ENCODE measurements at regions not wholly inside any gene's neighbourhood (a gene's known extent, or its start where the extent isn't known, plus 50 kb on each side); places are given as distances from the start of the nearest gene placed in this dataset.
"Not testable (repeated sequence)": the region's sequence is repeated elsewhere in the genome, so short reads cannot be mapped to it uniquely, and the experiment has no call there.

DNA sequence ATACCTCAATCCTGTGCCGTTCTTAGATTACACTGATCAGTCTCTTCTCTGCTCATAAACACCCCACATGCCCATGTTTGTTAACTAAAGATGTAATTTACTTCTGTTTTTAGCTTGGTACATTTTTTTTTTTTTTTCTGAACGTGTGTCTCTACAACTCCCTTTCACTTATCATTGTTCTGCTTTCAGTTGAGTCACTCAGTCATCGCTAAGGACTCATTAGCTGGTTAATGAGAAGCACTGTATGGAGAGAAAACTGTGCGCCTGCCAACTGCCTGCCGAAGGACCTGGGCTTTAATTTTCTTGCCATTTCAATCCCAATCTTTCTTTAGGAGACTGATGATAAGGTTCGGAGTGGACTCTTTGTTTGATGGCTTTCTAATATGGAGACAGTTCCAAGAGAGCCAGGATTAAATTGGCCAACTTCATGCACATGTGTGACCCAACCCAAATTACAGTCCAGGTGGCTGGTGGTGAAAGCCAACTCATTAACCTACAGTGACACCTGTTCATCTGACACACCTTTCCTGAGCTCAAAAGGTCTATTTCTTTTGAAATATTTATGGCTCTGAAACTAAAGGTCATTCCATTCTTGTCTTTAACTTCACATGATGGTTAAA, 334.1 kb downstream of the BCKDHB start:
- FAIRE-seq: no peak

DNA sequence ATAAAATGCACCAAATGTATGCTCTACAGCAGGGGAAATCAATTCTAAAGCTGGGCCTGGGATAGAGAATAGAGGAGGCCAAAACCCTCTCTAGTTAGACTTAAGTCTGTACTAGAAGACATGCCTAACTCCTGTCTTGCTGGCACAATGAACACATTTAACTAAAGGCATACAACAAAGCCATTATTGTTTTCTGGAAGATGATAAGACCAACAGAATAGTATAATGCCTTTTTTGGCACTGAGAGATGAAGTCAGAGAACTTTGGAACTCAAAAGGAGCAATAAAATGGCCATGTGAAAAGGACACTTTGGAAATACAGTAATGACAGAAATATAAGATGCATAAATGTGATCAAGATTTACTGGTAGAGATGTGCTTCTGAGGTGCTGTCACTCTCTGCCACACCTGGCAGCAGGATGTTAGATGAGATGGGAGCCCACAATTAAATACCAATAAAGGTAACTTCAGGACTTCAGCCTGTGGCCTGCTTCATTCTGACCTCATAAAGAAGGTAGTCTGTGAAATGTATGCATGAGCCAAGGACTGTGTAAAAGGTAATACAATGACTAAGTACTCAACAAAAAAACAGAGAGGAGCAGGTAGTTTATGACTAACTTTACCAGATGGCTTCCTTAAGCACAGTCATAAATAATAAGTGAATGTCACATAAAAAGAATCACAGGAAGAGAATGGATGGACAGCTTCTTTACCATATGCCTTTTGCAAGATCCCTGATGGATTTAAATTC, 333.4 kb downstream of the BCKDHB start:
- no peak for FAIRE-seq

DNA sequence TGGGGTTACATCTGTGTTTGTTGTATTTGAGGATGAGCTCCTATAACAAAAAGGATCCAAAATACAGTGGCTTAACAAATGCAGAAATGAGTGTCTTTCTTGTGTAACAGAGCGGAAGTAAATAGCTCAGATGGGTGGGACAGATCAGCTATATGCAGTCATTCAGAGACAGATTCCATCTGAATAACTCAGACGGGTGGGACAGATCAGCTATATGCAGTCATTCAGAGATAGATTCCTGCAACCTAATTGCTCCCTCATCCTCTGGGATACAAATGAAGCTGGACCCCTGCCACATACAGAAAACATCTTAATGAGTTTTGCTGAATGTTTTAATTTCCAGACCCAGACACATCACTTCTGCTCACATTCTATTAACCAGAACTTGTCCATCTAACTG, 332.3 kb downstream of the BCKDHB start:
- no peak for FAIRE-seq

DNA sequence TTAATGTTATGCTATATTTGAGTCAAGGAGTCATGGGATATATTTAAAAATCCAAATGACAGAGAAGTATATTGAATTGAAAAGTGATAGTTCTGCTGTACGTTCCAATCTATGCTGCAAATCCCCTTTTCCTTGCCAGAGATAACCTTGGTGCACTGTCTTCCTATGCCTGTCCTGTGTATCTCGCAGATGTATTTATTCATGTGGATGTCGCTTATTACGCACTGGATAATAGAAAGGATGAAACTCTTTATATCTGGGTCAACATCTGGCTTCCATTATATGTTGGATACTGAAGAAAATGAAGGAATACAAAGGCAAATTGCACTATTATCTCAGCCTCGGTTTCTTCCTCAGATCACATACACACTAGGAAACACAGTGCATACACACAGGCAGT, 331.3 kb downstream of the BCKDHB start:
- FAIRE-seq: no peak

DNA sequence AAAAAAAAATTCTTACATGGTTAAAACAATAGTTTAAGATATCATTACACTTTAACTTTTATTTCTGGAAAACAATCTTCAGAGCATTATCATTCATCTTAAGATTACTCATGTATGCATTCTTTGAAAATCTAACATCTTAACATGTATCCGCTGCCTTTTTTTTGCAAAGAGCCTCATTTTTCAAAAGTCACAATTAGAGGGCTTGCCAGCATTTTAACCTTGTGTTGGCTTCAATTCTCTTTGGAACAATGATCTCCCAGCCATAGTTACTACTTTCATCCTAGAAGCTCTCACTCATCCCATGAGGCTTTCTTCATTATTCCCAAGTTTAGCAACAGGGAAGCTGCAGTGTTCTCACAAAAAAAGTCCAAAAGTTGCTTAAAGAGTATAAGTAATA, 330.8 kb downstream of the BCKDHB start:
- FAIRE-seq: no peak

DNA sequence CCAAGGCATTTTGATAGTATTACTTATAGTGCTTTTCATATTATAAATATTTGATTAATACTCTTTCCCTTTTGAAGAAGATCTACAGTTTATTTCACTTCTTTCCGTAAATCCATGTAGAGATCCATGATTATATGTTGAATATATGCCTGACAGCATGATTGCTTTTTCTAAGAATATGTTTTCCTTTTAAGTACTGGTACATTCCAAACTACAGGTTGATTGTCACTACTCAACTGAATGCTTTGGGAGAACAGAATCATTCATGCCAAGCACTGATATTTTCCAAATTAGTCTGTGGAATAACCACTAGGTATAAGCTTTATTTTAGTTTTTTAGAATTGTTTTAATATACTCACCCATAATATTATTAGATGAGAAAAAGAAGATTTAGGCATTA, 330.2 kb downstream of the BCKDHB start:
- FAIRE-seq: no peak

DNA sequence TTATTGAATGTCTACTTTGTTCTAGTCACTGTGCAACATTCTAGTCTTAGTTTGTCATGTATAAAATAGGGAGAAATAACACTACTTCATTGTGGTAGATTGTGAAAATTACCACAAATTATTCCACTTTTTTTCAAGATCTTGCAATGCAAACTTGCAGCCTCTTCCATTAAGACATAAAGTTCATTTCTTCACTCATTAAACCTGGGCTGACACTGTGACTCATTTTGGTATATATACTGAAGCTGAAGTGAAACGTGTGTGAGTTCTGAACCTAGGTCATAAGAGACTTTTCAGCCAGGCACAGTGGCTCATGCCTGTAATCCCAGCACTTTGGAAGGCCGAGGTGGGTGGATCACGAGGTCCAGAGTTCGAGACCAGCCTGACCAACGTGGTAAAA, 329.0 kb downstream of the BCKDHB start:
- FAIRE-seq: no peak

DNA sequence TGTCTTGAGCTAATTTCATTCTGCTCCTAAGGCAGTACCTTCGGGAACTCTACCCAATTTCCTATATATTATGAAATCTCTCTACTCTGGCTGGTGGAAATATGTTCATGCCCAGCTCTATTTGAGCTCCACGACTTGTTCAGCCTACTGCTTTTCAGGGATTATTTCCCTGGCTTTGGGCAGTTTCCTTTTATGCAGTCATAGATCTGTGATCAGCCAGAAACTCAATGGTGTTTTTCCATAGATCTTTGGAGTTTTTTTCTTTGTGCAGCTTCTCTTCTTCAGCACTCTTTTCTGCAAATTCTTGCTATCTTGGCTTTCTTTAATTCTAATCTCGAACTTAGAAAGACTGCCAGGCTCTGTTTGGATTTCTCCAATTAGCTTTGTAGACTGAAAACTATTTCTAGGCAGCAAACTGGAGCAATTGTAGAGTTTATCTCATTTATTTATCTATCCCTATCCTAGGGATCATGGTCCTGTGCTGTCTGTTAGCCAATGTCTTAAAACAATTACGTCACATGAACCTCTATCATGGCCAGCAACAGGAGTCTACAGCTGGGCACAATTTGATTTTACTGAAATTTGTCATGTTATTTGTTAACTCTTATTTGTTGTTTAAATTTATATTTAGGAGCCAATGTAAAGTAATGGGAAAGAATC, 328.4 kb downstream of the BCKDHB start:
- no peak for FAIRE-seq

DNA sequence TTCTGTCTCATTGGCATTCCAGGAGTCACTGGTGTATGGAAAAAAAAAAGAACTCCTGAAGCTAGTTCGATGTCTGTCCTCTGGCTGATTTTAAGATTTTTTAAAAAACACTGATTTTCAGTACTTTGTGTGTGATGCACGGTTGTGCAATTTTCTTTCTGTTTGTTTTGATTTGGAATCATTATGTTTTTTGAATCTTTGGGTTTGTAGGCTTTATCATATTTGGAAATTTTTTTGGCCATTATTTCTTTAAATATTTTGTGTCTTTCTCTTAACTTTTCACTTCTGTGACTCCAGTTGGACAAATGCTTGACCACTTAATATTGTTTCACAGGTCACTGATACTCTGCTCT, 327.2 kb downstream of the BCKDHB start:
- no peak for FAIRE-seq

DNA sequence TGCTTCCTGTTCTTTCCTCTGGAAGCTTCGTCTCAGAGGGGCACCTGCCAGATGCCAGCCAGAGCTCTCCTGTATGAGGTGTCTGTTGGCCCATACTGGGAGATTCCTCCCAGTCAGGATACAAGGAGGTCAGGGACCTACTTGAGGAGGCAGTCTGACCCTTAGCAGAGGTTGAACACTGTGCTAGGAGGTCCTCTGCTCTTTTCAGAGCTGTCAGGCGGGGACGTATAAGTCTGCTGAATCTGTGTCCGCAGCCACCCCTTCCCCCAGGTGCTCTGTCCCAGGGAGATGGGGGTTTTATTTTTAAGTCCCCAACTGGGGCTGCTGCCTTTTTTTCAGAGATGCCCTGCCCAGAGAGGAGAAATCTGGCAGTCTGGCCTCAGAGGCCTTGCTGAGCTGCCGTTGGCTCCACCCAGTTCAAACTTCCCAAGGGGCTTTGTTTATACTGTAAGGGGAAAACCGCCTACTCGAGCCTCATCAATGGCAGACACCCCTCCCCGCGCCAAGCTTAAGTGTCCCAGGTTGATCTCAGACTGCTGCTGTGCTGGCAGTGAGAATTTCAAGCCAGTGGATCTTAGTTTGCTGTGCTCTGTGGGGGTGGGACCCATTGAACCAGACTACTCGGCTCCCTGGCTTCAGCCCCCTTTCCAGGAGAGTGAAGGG, 326.7 kb downstream of the BCKDHB start:
- no peak for FAIRE-seq

DNA sequence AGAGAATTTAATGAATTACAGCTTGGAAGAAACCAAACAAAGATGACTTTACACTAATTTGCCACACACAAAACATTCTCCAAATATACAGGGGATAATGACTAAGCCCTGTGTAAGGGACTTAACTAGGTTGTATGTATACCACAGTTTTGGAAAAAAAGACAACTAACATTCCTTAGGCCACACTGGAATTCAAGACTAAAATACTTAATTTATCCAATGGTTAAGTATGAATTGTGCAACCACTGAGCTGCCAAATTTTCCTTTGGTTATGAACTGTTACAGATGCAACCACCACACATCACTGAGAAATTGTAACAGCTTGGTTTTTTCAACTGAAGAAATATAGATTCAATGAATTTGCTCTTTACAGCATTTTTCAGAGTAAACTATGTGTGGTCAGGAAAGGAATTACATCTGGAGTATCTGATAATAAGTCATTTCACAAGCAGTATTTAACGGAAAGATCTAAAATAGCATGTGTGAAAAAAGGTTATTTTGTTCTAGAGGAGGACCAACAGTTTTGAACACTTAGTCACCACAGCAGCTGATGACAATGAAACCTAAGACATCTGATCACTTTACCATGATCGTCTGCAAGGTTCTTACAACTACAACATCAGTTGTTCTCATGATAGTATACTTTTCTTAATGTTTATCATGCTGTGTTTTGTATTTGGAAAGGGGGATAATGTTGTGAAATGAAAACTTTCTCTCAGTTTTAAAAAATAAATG, 318.8 kb downstream of the BCKDHB start:
- no peak for FAIRE-seq

DNA sequence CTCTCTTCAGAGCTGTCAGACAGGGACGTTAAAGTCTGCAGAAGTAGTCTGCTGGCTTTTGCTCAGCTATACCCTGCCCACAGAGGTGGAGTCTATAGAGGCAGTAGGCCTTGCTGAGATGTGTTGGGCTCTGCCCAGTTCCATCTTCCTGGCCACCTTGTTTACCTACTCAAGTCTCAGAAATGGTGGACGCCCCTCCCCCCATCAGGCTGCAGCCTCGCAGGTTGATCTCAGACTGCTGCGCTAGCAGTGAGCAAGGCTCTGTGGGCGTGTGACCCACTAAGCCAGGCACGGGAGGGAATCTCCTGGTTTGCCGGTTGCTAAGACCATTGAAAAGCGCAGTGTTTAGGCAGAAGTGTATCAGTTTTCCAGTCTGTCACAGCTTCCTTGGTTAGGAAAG, 305.0 kb downstream of the BCKDHB start:
- no peak for FAIRE-seq

DNA sequence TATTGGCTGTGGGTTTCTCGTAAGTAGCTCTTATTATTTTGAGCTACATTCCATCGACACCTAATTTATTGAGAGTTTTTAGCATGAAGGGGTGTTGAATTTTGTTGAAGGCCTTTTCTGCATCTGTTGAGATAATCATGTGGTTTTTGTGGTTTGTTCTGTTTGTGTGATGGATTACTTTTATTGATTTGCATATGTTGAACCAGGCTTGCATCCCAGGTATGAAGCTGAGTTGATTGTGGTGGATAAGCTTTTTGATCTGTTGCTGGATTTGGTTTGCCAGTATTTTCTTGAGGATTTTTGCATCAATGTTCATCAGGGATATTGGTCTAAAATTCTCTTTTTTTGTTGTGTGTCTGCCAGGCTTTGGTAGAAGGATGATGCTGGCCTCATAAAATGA, 301.5 kb downstream of the BCKDHB start:
- not testable (repeated sequence) for FAIRE-seq

DNA sequence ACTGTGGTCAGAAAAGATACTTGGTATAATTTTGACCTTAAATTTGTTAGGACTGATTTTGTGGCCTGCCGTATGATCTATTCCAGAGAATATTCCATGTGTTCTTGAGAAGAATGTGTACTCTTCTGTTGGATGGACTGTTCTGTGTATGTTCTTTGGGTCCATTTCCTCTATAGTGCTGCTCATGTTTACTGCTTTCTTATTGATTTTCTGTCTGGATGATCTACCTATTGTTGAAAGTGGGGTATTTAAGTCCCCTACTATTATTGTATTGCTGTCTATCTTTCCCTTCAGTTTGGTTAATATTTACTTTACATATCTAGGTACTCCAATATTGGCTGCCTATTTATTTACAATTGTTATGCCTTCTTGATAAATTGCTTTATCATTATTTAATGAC, 298.4 kb downstream of the BCKDHB start:
- no peak for FAIRE-seq

DNA sequence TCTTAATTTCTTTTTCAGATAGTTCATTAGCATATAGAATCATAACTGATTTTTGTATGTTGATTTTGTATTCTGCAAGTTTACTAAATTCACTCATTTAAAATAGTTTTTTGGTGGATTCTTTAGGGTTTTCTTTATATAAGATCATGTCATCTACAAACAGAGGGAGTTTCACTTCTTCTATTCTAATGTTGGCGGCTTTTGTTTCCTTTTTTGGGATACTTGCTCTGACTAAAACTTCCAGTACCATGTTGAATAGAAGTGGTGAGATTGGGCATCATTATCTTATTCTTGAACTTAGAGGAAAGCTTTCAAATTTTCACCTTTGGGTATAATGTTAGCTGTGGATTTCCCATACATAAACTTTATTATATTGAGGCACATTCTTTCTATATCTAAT, 296.9 kb downstream of the BCKDHB start:
- FAIRE-seq: no peak

DNA sequence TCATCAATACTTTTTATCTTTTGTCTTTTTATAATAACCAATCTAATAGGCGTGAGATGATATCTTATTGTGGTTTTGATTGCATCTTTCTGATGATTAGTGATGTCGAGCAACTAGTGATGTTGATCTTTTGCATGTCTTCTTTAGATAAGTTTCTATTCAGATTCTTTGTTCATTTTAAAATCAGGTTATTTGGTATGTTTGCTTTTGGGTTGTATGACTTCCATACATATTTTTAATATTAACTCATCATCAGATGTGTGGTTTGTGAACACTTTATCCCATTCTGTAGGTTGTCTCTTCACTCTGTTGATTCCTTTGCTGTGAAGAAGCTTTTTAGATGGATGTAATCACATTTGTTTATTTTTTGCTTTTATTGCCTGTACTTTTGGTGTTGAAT, 295.8 kb downstream of the BCKDHB start:
- no peak for FAIRE-seq
